ENCODE measurements at regions not wholly inside any gene's neighbourhood (a gene's known extent, or its start where the extent isn't known, plus 50 kb on each side); places are given as distances from the start of the nearest gene placed in this dataset.

GRCh38 chr2:56676966-56677365, 493.2 kb downstream of the CCDC85A start:
- TF ChIP-seq, protein P1, sequence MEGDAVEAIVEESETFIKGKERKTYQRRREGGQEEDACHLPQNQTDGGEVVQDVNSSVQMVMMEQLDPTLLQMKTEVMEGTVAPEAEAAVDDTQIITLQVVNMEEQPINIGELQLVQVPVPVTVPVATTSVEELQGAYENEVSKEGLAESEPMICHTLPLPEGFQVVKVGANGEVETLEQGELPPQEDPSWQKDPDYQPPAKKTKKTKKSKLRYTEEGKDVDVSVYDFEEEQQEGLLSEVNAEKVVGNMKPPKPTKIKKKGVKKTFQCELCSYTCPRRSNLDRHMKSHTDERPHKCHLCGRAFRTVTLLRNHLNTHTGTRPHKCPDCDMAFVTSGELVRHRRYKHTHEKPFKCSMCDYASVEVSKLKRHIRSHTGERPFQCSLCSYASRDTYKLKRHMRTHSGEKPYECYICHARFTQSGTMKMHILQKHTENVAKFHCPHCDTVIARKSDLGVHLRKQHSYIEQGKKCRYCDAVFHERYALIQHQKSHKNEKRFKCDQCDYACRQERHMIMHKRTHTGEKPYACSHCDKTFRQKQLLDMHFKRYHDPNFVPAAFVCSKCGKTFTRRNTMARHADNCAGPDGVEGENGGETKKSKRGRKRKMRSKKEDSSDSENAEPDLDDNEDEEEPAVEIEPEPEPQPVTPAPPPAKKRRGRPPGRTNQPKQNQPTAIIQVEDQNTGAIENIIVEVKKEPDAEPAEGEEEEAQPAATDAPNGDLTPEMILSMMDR (IDR thresholded peaks at IDR 0.05) = no peak
- TF ChIP-seq POLR2A (IDR thresholded peaks at IDR 0.05) = no peak
